ENCODE measurements at regions not wholly inside any gene's neighbourhood (a gene's known extent, or its start where the extent isn't known, plus 50 kb on each side); places are given as distances from the start of the nearest gene placed in this dataset.

DNA sequence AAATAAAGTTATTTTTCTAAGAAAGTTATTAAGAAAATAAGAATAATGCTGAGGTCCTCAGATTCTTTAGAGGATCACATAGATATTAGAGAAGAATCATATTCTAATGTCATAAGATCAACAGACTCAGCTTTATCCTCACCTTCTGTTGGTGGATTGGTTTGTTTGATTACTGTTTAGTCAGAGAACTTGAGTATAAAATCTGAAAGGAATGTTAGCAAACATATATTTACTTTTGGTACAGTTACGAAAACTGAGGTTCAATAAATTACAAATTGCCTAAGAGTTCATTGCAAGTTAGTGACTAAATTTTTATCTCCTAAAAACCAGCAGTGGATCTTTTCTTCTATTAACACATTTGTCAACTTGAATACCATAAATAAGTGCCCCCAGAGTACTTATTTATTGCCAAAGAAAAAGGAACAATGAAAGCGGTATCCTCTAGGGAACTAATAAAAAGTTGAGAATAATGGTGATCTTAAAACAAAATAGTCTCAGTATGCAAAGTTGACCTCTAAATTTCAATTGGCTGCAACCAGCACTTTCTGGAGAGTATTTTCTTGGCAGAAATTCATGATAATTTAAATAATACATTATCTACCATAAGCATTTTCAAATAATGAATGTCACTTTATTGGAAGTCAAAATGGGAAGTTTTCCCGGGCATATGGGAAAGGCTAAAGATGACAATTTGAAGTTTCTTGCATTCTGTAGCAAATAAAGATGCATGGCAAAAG, 296.8 kb downstream of the OTOL1 start:
- H3K9ac ChIP-seq (ENCODE audit: low read depth in 1 of 3, low read length in 3 of 3), result no peak overlapping the region
- no peaks in the 10 kb centered on the region for H3K27me3 ChIP-seq (ENCODE audit: control insufficient read depth in 3 of 3, insufficient read depth in 3 of 3, low read length in 3 of 3)
- no peaks in the 10 kb centered on the region for H3K4me1 ChIP-seq (ENCODE audit: control insufficient read depth in 3 of 3, insufficient read depth in 3 of 3, low read length in 3 of 3)
- H3K4me3 ChIP-seq (ENCODE audit: low read length in 3 of 3), result no peak overlapping the region
- H3K9me3 ChIP-seq (ENCODE audit: control insufficient read depth in 3 of 3, low read length in 3 of 3), result no peaks in the 10 kb centered on the region
- H3K36me3 ChIP-seq (ENCODE audit: control insufficient read depth in 3 of 3, insufficient read depth in 3 of 3, low read length in 3 of 3), result no peaks in the 10 kb centered on the region
- H3K27ac ChIP-seq (ENCODE audit: low read depth, low read length), result no peak overlapping the region

DNA sequence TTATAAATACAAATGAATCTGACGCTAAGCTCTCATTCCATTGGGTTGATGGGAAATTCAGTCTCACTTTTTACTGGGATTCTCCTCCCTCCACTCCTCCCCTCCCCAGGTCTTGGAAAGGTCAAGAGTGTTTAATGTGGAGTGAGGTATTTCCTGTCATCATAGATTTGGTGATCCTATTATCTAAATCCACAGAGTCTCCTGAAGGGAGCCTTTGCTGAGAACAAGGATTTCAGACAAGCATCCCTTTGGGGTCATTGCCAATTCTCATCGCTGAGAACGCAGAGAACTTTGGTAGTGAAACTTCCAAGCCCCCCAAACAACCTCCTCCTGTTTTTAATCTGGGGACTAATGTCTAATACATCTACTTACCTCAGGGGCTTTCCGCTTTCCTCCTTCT, 297.9 kb downstream of the OTOL1 start:
- Histone ChIP-seq H3K9me3 (ENCODE audit: control insufficient read depth in 3 of 3, low read length in 3 of 3) (no peaks in the 10 kb centered on the region), H3K9ac (ENCODE audit: low read depth in 1 of 3, low read length in 3 of 3) (no peak overlapping the region), H3K36me3 (ENCODE audit: control insufficient read depth in 3 of 3, insufficient read depth in 3 of 3, low read length in 3 of 3) (no peaks in the 10 kb centered on the region), H3K27ac (ENCODE audit: low read depth, low read length) (no peak overlapping the region), H3K4me1 (ENCODE audit: control insufficient read depth in 3 of 3, insufficient read depth in 3 of 3, low read length in 3 of 3) (no peaks in the 10 kb centered on the region), H3K27me3 (ENCODE audit: control insufficient read depth in 3 of 3, insufficient read depth in 3 of 3, low read length in 3 of 3) (no peaks in the 10 kb centered on the region), H3K4me3 (ENCODE audit: low read length in 3 of 3) (no peak overlapping the region)

DNA sequence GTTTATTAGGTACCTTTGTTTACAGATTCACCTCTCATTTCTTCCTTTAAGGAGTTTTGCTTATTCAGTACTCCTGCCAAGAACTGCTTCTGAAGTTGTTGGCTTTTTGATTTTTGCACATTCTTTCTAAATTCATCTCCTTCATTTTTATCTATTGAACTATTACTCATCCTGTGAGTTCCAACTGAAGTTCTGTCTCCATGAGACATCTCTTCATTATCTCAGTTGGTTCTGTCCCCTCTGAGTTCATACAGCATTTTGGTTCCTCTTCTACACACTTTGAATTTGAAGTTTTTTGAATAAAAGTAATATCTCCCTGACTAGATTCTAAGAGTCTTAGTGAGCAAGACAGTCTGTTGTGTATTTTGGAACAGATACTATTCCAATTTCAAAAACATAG, 299.7 kb downstream of the OTOL1 start:
- H3K4me3 ChIP-seq (ENCODE audit: low read length in 3 of 3), result no peak overlapping the region
- no peaks in the 10 kb centered on the region for H3K9me3 ChIP-seq (ENCODE audit: control insufficient read depth in 3 of 3, low read length in 3 of 3)
- H3K9ac ChIP-seq (ENCODE audit: low read depth in 1 of 3, low read length in 3 of 3), result no peak overlapping the region
- H3K36me3 ChIP-seq (ENCODE audit: control insufficient read depth in 3 of 3, insufficient read depth in 3 of 3, low read length in 3 of 3), result no peaks in the 10 kb centered on the region
- H3K27me3 ChIP-seq (ENCODE audit: control insufficient read depth in 3 of 3, insufficient read depth in 3 of 3, low read length in 3 of 3), result no peaks in the 10 kb centered on the region
- no peaks in the 10 kb centered on the region for H3K4me1 ChIP-seq (ENCODE audit: control insufficient read depth in 3 of 3, insufficient read depth in 3 of 3, low read length in 3 of 3)
- H3K27ac ChIP-seq (ENCODE audit: low read depth, low read length), result no peak overlapping the region

DNA sequence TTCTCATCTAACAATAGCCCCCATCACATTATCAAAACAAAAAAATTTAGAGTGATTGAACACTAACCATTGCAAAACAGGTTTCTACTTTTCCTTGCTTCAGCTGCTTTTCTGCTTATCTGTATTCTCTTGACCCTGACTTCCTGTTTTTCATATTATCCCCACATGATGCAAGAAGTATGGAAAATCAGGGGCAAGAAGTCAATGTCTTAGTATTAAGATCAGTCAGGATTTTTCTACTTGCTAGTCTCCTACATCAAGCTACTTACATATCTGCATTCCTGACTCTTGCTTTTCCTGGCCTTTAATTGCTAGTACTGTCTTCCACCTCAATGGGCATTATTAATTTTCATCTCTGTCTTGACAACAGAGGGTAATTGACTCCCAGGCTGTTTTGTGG, 300.2 kb downstream of the OTOL1 start:
- no peak overlapping the region for H3K4me3 ChIP-seq (ENCODE audit: low read length in 3 of 3)
- H3K4me1 ChIP-seq (ENCODE audit: control insufficient read depth in 3 of 3, insufficient read depth in 3 of 3, low read length in 3 of 3), result no peaks in the 10 kb centered on the region
- H3K9me3 ChIP-seq (ENCODE audit: control insufficient read depth in 3 of 3, low read length in 3 of 3), result no peaks in the 10 kb centered on the region
- H3K27me3 ChIP-seq (ENCODE audit: control insufficient read depth in 3 of 3, insufficient read depth in 3 of 3, low read length in 3 of 3), result no peaks in the 10 kb centered on the region
- H3K36me3 ChIP-seq (ENCODE audit: control insufficient read depth in 3 of 3, insufficient read depth in 3 of 3, low read length in 3 of 3), result no peaks in the 10 kb centered on the region
- H3K27ac ChIP-seq (ENCODE audit: low read depth, low read length), result no peak overlapping the region
- no peak overlapping the region for H3K9ac ChIP-seq (ENCODE audit: low read depth in 1 of 3, low read length in 3 of 3)

DNA sequence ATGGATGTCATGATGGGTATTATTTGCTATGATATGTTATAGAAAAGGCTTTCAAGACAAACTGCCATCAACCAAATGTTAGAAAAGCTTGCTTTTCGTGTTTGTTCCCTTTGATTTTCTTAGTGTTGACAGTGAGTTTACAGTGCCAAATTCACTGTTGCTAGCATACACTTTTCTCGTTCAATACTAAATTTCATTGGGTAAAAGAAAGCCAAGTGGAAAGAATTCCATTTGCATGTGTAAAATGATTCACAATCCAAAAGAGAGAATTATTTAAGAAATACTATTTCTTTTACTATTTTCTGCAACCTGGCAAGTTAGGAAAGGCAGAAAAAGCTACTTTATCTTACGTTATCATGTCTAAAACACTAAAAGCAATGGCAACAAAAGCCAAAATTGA, 301.4 kb downstream of the OTOL1 start:
- Histone ChIP-seq H3K4me3 (ENCODE audit: low read length in 3 of 3) (no peak overlapping the region), H3K9ac (ENCODE audit: low read depth in 1 of 3, low read length in 3 of 3) (no peak overlapping the region), H3K27ac (ENCODE audit: low read depth, low read length) (no peak overlapping the region)

DNA sequence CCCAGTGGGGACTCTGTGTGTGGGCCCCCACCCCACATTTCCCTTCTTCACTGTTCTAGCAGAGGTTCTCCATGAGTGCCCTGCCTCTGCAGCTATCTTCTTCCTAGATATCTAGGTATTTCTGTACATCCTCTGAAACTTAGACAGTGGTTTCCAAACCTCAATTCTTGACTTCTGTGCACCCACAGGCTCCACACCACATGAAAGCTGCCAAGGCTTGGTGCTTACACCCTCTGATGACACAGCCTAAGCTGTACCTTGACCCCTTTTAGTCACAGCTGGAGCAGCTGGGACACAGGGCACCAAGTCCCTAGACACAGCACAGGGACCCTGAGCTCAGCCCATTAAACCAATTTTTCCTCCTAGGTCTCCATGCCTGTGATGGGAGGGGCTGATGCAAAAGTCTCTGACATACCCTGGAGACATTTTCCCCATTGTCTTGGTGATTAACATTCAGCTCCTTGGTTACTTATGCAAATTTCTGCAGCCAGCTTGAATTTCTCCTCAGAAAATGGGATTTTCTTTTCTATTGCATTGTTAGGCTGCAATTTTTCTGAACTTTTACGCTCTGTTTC, 304.5 kb downstream of the OTOL1 start:
- no peaks in the 10 kb centered on the region for H3K9me3 ChIP-seq (ENCODE audit: control insufficient read depth in 3 of 3, low read length in 3 of 3)
- H3K4me3 ChIP-seq (ENCODE audit: low read length in 3 of 3), result no peak overlapping the region
- H3K27ac ChIP-seq (ENCODE audit: low read depth, low read length), result no peak overlapping the region
- no peaks in the 10 kb centered on the region for H3K27me3 ChIP-seq (ENCODE audit: control insufficient read depth in 3 of 3, insufficient read depth in 3 of 3, low read length in 3 of 3)
- H3K36me3 ChIP-seq (ENCODE audit: control insufficient read depth in 3 of 3, insufficient read depth in 3 of 3, low read length in 3 of 3), result no peaks in the 10 kb centered on the region
- H3K4me1 ChIP-seq (ENCODE audit: control insufficient read depth in 3 of 3, insufficient read depth in 3 of 3, low read length in 3 of 3), result no peaks in the 10 kb centered on the region
- no peak overlapping the region for H3K9ac ChIP-seq (ENCODE audit: low read depth in 1 of 3, low read length in 3 of 3)

More for the DNA sequence above, 301.4 kb downstream of the OTOL1 start:
- no peaks in the 10 kb centered on the region for H3K4me1 ChIP-seq (ENCODE audit: control insufficient read depth in 3 of 3, insufficient read depth in 3 of 3, low read length in 3 of 3)
- H3K27me3 ChIP-seq (ENCODE audit: control insufficient read depth in 3 of 3, insufficient read depth in 3 of 3, low read length in 3 of 3), result no peaks in the 10 kb centered on the region
- H3K9me3 ChIP-seq (ENCODE audit: control insufficient read depth in 3 of 3, low read length in 3 of 3), result no peaks in the 10 kb centered on the region
- H3K36me3 ChIP-seq (ENCODE audit: control insufficient read depth in 3 of 3, insufficient read depth in 3 of 3, low read length in 3 of 3), result no peaks in the 10 kb centered on the region

DNA sequence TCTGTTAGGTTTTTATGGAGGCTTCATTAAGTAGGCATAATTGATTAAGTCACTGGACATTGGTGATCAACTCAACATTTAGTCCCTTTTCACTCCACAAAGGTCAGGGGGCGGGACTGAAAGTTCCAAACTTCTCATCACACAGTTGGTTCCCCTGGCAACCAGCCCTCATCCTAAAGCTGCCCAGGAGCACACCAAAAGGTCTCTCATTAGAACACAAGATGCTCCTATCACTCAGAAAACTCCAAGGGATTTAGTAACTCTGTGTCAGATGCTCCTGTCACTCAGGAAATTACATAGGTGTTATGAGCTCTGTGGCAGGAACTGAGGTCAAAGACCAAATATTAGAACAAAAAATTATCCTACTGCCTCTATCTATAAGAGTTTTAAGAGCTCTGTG, 321.5 kb downstream of the OTOL1 start:
- no peaks in the 10 kb centered on the region for H3K4me1 ChIP-seq (ENCODE audit: control insufficient read depth in 3 of 3, insufficient read depth in 3 of 3, low read length in 3 of 3)
- no peak overlapping the region for H3K27ac ChIP-seq (ENCODE audit: low read depth, low read length)
- H3K9ac ChIP-seq (ENCODE audit: low read depth in 1 of 3, low read length in 3 of 3), result no peak overlapping the region
- H3K27me3 ChIP-seq (ENCODE audit: control insufficient read depth in 3 of 3, insufficient read depth in 3 of 3, low read length in 3 of 3), result no peaks in the 10 kb centered on the region
- H3K36me3 ChIP-seq (ENCODE audit: control insufficient read depth in 3 of 3, insufficient read depth in 3 of 3, low read length in 3 of 3), result no peaks in the 10 kb centered on the region
- H3K4me3 ChIP-seq (ENCODE audit: low read length in 3 of 3), result no peak overlapping the region
- H3K9me3 ChIP-seq (ENCODE audit: control insufficient read depth in 3 of 3, low read length in 3 of 3), result no peaks in the 10 kb centered on the region

DNA sequence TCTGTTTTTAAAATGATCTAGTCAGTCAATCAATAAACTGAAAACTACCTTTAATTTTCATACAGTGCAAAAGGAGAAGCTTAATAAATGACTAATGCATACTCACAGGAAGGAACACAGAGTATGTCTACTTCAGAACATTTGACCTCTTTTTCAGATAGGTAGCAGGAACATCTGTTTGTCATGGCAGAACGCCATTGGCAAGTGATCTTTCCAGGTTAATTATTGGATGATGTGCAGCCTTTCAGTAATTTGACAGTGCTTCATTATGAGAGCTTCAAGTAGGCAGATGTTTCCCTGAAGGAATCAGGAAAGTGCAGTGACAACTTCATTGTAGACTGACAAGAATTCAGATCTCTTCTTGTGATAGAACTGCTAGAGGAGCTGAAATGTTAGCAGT, 325.0 kb downstream of the OTOL1 start:
- no peak overlapping the region for H3K4me3 ChIP-seq (ENCODE audit: low read length in 3 of 3)
- H3K27me3 ChIP-seq (ENCODE audit: control insufficient read depth in 3 of 3, insufficient read depth in 3 of 3, low read length in 3 of 3), result no peaks in the 10 kb centered on the region
- no peak overlapping the region for H3K9ac ChIP-seq (ENCODE audit: low read depth in 1 of 3, low read length in 3 of 3)
- no peak overlapping the region for H3K27ac ChIP-seq (ENCODE audit: low read depth, low read length)
- H3K9me3 ChIP-seq (ENCODE audit: control insufficient read depth in 3 of 3, low read length in 3 of 3), result no peaks in the 10 kb centered on the region
- no peaks in the 10 kb centered on the region for H3K36me3 ChIP-seq (ENCODE audit: control insufficient read depth in 3 of 3, insufficient read depth in 3 of 3, low read length in 3 of 3)
- H3K4me1 ChIP-seq (ENCODE audit: control insufficient read depth in 3 of 3, insufficient read depth in 3 of 3, low read length in 3 of 3), result no peaks in the 10 kb centered on the region

DNA sequence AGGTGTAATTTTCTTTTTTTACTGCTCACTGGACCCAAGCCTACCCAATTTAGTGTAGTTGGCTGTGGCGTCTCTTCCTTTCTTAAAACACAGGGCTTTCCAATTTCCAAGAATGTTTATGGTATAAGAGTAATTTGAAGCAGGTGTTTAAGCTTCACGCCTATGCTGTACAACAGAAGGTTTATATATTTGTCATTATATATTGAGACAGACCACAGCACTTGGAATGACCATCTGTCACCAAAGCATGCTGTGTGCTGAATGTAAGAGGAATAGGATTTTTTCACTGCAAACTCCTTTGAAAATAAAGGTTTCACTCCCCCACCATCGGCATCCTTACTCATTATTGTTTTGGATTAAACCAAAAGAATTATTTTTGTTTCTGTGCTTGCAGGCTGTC, 325.7 kb downstream of the OTOL1 start:
- Histone ChIP-seq H3K9me3 (ENCODE audit: control insufficient read depth in 3 of 3, low read length in 3 of 3) (no peaks in the 10 kb centered on the region), H3K4me3 (ENCODE audit: low read length in 3 of 3) (no peak overlapping the region), H3K27me3 (ENCODE audit: control insufficient read depth in 3 of 3, insufficient read depth in 3 of 3, low read length in 3 of 3) (no peaks in the 10 kb centered on the region), H3K9ac (ENCODE audit: low read depth in 1 of 3, low read length in 3 of 3) (no peak overlapping the region), H3K36me3 (ENCODE audit: control insufficient read depth in 3 of 3, insufficient read depth in 3 of 3, low read length in 3 of 3) (no peaks in the 10 kb centered on the region), H3K27ac (ENCODE audit: low read depth, low read length) (no peak overlapping the region), H3K4me1 (ENCODE audit: control insufficient read depth in 3 of 3, insufficient read depth in 3 of 3, low read length in 3 of 3) (no peaks in the 10 kb centered on the region)

DNA sequence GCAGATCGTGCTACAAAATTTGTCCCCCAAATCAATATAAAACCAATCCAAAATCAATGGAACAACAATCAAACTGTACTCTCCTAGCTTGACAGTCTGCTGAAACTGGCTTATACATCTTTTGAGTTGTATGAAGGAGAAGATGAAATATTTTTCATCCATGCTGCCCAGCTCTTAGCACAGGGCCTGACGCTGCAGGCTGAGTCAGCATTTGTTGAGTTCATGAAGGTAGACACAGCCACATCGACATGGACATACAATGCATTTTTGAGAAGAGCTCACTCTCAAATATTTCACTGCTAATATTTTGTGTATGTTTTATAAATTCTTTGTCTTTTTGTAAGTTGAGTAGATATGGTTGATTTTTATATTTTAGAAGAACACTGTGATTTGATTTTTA, 327.3 kb downstream of the OTOL1 start:
- Histone ChIP-seq H3K27me3 (ENCODE audit: control insufficient read depth in 3 of 3, insufficient read depth in 3 of 3, low read length in 3 of 3) (no peaks in the 10 kb centered on the region), H3K9ac (ENCODE audit: low read depth in 1 of 3, low read length in 3 of 3) (no peak overlapping the region), H3K27ac (ENCODE audit: low read depth, low read length) (no peak overlapping the region), H3K36me3 (ENCODE audit: control insufficient read depth in 3 of 3, insufficient read depth in 3 of 3, low read length in 3 of 3) (no peaks in the 10 kb centered on the region), H3K4me1 (ENCODE audit: control insufficient read depth in 3 of 3, insufficient read depth in 3 of 3, low read length in 3 of 3) (no peaks in the 10 kb centered on the region), H3K4me3 (ENCODE audit: low read length in 3 of 3) (no peak overlapping the region), H3K9me3 (ENCODE audit: control insufficient read depth in 3 of 3, low read length in 3 of 3) (no peaks in the 10 kb centered on the region)

Data from skeletal muscle tissue (tissue), 3 donors.